ENCODE measurements at regions not wholly inside any gene's neighbourhood (a gene's known extent, or its start where the extent isn't known, plus 50 kb on each side); places are given as distances from the start of the nearest gene placed in this dataset.

DNA sequence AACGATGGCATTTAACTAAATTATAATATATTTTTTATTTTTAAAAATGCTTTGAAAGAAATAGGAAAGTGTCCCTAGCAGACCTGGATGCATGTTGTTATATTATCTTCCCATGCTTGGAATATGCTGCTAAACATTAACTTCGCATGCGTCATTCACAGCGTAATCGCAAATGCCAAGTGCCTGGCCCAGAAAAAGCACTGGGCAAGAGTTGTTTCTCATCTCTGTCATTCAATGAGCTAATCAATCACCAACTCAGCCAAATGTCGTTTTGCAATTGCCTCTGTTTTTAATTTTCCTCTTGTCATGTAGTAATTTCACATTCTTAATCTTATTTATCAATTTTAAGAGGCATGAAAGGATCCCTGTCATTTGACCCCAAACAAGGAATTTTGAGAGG, 1421.9 kb downstream of the BRD1 start (continued):
- no peak for TF ChIP-seq ZNF462 (CRISPR knock-in tag; IDR thresholded peaks at IDR 0.05)
- no peak for TF ChIP-seq JUNB (IDR thresholded peaks at IDR 0.05; ENCODE audit: unreplicated experiment)
- no peak for TF ChIP-seq EZH2phosphoT487 (IDR thresholded peaks at IDR 0.05; ENCODE audit: unreplicated experiment)
- TF ChIP-seq CREB1 (CRISPR knock-in tag; IDR thresholded peaks at IDR 0.05; ENCODE audit: low read depth): no peak

DNA sequence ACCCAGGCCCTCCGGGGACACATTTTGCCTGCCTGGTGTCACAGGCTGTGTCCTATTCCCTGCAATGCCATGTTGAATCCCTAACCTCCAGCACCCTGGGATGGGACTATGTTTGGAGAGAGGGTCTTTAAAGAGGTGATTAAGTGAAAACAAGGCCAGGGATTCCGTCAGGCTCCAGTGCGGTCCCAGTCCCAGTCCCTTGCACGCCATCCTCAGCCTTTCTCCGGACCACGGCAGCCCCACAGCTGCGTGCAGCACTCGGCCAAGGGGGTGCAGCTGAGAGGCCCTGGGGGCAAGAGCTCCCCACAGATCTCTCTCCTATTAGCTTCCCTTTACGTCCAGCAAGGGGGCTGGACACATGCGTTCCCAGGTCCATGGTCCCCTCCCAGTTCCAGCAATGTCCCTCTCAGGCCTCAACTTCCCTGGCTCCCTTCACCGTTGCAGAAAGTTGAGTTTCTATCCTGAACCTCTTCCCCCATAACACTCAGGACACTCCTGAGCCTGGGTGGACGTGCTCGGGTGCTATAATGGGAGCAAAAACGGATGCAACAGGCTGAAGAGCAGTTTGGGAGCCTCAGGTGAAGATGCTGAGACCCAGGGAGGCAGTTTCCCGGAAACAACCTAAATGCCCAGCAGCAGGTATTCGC, 1422.7 kb downstream of the BRD1 start:
- Mint-ChIP-seq H3K36me3 (ENCODE audit: low read depth) (no peaks in the 10 kb centered on the region), H3K27me3 (ENCODE audit: insufficient read depth, low read depth, poor library complexity) (no peaks in the 10 kb centered on the region), H3K27ac (no peak overlapping the region), H3K9me3 (no peaks in the 10 kb centered on the region), H3K4me1 (peaks cover 3% of the 10 kb centered on the region; the same call in 2 of the 3 replicates), H3K4me3 (no peak overlapping the region)
- no peaks in the 10 kb centered on the region for H3K4me1 ChIP-seq (ENCODE audit: insufficient read depth)
- H2AFZ ChIP-seq: no peak overlapping the region
- ATAC-seq (no peak), DNase-seq (ENCODE audit: low spot score) (no peak)
- H3F3A ChIP-seq (replicated peaks; ENCODE audit: low read depth): no peaks in the 10 kb centered on the region
- no peaks in the 10 kb centered on the region for H3K79me2 ChIP-seq (replicated peaks; ENCODE audit: insufficient read depth)
- no peak overlapping the region for H3K27ac ChIP-seq (ENCODE audit: low read depth)
- H3K4me2 ChIP-seq: no peak overlapping the region
- H3K9me2 ChIP-seq (ENCODE audit: insufficient read depth): no peaks in the 10 kb centered on the region
- peaks cover 5% of the 10 kb centered on the region; the same call in 1 of the 2 replicates for H3K36me3 ChIP-seq (ENCODE audit: insufficient read depth)
- no peak overlapping the region for H3K4me3 ChIP-seq
- H3K27me3 ChIP-seq (ENCODE audit: insufficient read depth): no peaks in the 10 kb centered on the region
- no peaks in the 10 kb centered on the region for H4K20me1 ChIP-seq (replicated peaks; ENCODE audit: insufficient read depth)
- TF ChIP-seq NANOG (IDR thresholded peaks at IDR 0.05; ENCODE audit: borderline replicate concordance) (no peak), ZNF331 (CRISPR knock-in tag; IDR thresholded peaks at IDR 0.05; ENCODE audit: low read depth) (no peak), ZNF462 (CRISPR knock-in tag; IDR thresholded peaks at IDR 0.05) (no peak), ZNF114 (CRISPR knock-in tag; IDR thresholded peaks at IDR 0.05) (no peak), EZH2phosphoT487 (IDR thresholded peaks at IDR 0.05; ENCODE audit: unreplicated experiment) (no peak), STAT1 (IDR thresholded peaks at IDR 0.05; ENCODE audit: unreplicated experiment) (no peak), JUNB (IDR thresholded peaks at IDR 0.05; ENCODE audit: unreplicated experiment) (no peak), POLR2AphosphoS5 (IDR thresholded peaks at IDR 0.05; ENCODE audit: low read depth) (no peak)

Data from GM23338 (cell line).